ENCODE measurements at regions not wholly inside any gene's neighbourhood (a gene's known extent, or its start where the extent isn't known, plus 50 kb on each side); places are given as distances from the start of the nearest gene placed in this dataset.
"Not testable (repeated sequence)": the region's sequence is repeated elsewhere in the genome, so short reads cannot be mapped to it uniquely, and the experiment has no call there.

DNA sequence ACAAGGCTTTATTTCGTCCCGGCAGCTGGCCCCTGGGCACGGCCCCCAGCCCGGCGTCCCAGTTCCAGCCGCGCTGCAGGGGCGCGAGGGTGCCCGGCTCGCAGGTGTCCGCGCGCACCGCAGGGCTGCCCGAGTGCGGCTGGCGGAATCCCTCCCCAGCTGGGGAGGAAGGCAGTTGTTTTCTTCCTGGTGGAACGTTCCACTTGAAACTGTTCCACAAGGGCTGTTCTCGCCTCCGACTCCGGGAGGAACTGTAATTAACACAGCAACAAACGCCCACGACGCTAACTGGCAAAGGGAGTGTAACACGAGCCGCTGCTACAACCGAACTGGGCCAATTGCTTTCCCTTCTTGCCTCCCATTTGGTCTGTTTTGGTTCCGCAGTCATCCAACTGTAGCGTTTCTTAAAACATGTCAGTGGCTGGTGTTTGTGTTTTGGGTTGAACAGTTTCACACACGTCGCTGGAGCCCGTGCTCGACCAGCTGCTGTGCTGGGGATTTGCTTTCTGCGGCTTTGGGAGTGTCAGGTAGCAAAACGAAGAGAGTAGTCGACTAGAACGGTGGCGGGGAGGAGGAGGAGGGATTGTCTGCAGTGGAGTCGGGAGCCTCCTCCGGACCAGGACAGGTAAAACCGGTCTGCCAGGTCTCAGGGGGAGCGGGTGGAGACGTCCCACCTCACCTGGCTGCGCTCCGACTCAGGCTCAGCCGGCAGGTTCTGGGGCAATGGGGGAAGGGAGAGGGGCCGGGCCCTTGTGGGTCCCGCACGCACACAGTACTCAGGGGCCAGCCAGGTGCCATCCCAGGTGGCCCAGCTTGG is 131.6 kb upstream of the NIPBL start:
- peak overlapping the region in 2 of 3 donors; percentile 10 to 31 for H3K27ac ChIP-seq
- ATAC-seq = peak; percentile 58 to 93 (median 88)
- intact Hi-C loops (cut with DNase I) = no loop called here

DNA sequence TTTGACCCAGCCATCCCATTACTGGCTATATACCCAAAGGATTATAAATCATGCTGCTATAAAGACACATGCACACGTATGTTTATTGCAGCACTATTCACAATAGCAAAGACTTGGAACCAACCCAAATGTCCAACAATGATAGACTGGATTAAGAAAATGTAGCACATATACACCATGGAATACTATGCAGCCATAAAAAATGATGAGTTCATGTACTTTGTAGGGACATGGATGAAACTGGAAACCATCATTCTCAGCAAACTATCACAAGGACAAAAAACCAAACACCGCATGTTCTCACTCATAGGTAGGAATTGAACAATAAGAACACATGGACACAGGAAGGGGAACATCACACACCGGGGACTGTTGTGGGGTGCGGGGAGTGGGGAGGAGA is 128.8 kb upstream of the NIPBL start:
- not testable (repeated sequence) for DNase-seq

More for the DNA sequence above, 131.6 kb upstream of the NIPBL start:
- TF ChIP-seq, protein P1, sequence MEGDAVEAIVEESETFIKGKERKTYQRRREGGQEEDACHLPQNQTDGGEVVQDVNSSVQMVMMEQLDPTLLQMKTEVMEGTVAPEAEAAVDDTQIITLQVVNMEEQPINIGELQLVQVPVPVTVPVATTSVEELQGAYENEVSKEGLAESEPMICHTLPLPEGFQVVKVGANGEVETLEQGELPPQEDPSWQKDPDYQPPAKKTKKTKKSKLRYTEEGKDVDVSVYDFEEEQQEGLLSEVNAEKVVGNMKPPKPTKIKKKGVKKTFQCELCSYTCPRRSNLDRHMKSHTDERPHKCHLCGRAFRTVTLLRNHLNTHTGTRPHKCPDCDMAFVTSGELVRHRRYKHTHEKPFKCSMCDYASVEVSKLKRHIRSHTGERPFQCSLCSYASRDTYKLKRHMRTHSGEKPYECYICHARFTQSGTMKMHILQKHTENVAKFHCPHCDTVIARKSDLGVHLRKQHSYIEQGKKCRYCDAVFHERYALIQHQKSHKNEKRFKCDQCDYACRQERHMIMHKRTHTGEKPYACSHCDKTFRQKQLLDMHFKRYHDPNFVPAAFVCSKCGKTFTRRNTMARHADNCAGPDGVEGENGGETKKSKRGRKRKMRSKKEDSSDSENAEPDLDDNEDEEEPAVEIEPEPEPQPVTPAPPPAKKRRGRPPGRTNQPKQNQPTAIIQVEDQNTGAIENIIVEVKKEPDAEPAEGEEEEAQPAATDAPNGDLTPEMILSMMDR (IDR thresholded peaks at IDR 0.05) = peak in 1 of 4 donors; percentile 53
- TF ChIP-seq POLR2A (IDR thresholded peaks at IDR 0.05) = no peak
- Histone ChIP-seq H3K4me1 (peaks cover 0 to 6% (median 0%) of the 10 kb centered on the region in 4 donors), H3K36me3 (no peaks in the 10 kb centered on the region), H3K9me3 (no peaks in the 10 kb centered on the region), H3K27me3 (no peaks in the 10 kb centered on the region), H3K4me3 (peak overlapping the region; percentile 49 to 58 (median 56))
- WGBS (ENCODE audit: insufficient coverage, low coverage, low lambda C conversion rate, missing lambda C conversion rate) = under 1% methylated on average over 13 of the region's 50 CpGs
- DNase-seq = peak; percentile 39 to 61 (median 51)

DNA sequence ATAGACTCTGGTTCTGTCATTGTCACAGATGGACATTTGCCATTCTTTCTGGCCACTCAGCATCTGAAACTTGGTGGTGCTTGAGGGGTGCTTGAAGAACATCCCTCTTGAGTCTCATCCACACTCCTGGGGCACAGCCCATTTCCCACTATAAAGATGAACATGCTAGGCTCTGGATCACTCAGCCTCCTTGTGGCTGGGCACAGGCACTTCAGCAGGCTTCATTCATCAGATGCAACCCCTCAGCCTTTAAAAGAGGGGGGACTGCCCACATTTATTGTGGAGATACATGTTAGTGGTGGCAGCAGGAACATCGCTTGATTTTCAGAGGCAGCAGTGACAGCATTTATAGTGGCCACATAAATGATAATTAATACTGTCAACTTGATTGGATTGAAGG is 124.7 kb upstream of the NIPBL start:
- Histone ChIP-seq H3K27ac (no peak overlapping the region), H3K4me1 (no peaks in the 10 kb centered on the region), H3K4me3 (no peak overlapping the region), H3K27me3 (no peaks in the 10 kb centered on the region), H3K9me3 (no peaks in the 10 kb centered on the region), H3K36me3 (no peaks in the 10 kb centered on the region)
- WGBS (ENCODE audit: insufficient coverage, low coverage, low lambda C conversion rate, missing lambda C conversion rate) = no CpG with 5 or more reads among the region's 1 CpG
- no peak for TF ChIP-seq POLR2A (IDR thresholded peaks at IDR 0.05)
- TF ChIP-seq, protein P1 (IDR thresholded peaks at IDR 0.05) = no peak
- ATAC-seq (no peak), DNase-seq (no peak)
- intact Hi-C loops (cut with DNase I) = no loop called here

More for the DNA sequence above, 128.8 kb upstream of the NIPBL start:
- H3K4me3 ChIP-seq; H3K36me3 ChIP-seq; ATAC-seq; intact Hi-C loops (cut with DNase I); H3K27me3 ChIP-seq; H3K4me1 ChIP-seq; H3K27ac ChIP-seq; H3K9me3 ChIP-seq: not testable (repeated sequence)
- WGBS (ENCODE audit: insufficient coverage, low coverage, low lambda C conversion rate, missing lambda C conversion rate) = 91% methylated on average over 3 of the region's 4 CpGs

- TF ChIP-seq POLR2A (IDR thresholded peaks at IDR 0.05) = no peak
- Histone ChIP-seq H3K27ac (no peak overlapping the region), H3K27me3 (no peaks in the 10 kb centered on the region), H3K9me3 (no peaks in the 10 kb centered on the region), H3K36me3 (no peaks in the 10 kb centered on the region), H3K4me3 (no peak overlapping the region), H3K4me1 (no peaks in the 10 kb centered on the region)
- ATAC-seq = no peak
- intact Hi-C loops (cut with DNase I) = no loop called here
- no peak for DNase-seq
- WGBS (ENCODE audit: insufficient coverage, low coverage, low lambda C conversion rate, missing lambda C conversion rate) = 50% methylated on average over 2 of the region's 3 CpGs
Observed at GRCh38 chr5:36755342-36755741, 121.2 kb upstream of the NIPBL start.

DNA sequence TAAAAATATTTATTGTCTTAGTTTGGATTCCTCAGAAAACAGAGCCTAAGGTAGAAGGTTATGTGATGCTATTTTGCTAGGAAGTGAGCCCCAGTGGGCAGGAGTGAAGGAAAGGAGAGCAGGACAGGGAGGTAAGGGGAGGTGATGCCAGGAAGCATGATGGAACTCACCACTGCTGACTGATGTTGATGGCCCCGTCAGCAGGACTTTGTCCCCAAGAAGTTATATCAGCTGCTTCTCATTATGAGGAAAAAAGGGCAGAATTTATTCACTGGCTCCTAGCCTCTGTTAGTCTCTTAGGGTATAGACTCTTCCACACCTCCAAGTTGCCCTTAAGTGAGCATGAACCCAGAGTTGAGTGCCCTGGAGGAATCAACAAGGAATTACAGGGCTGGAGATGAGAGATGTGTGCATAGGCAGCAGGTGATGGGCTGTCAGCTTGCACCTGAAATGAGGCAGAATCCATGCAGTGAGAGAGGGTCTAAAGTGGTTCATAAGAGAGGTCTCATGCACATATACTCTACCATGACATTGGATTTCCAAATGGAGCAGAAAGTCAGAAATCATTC is 120.6 kb upstream of the NIPBL start:
- Histone ChIP-seq H3K4me1 (no peaks in the 10 kb centered on the region), H3K27ac (no peak overlapping the region), H3K9me3 (no peaks in the 10 kb centered on the region), H3K27me3 (no peaks in the 10 kb centered on the region), H3K4me3 (no peak overlapping the region), H3K36me3 (no peaks in the 10 kb centered on the region)
- intact Hi-C loops (cut with DNase I) = no loop called here
- 100% methylated on average over 1 of the region's 1 CpG for WGBS (ENCODE audit: insufficient coverage, low coverage, low lambda C conversion rate, missing lambda C conversion rate)
- DNase-seq (no peak), ATAC-seq (no peak)
- TF ChIP-seq, protein P1 (IDR thresholded peaks at IDR 0.05) = no peak
- TF ChIP-seq POLR2A (IDR thresholded peaks at IDR 0.05) = no peak
